Calu3 (cell line): ENCODE measurements at regions not wholly inside any gene's neighbourhood (a gene's known extent, or its start where the extent isn't known, plus 50 kb on each side); places are given as distances from the start of the nearest gene placed in this dataset.
A peak's percentile ranks its signal among the peaks of the same experiment; 100 is the strongest.

ENCODE experiments used
- BruUV-seq: library from RNA; stranded (reverse); fragments of 400-500 nt; replicated peaks from 2 replicates; lab custom pipeline; 2021; lab: Mats Ljungman, UMichigan
- CTCF ChIA-PET: fragments of 300-600 bp; sonication (Branson Sonifier 250); formaldehyde crosslinking; loops from one replicate; lab custom pipeline; 2022; ENCODE audit warnings: antibody characterized with exemption; lab: Charles Lee
- DNase-seq: peaks from one replicate; pipeline ENCODE4 v3.0.0; 2022
- H3K27ac Mint-ChIP-seq: one replicate; pipeline ENCODE4 v1.8.0; 2022; ENCODE audit warnings: mixed read lengths; ENCODE audit not compliant: unreplicated experiment
- H3K27me3 Mint-ChIP-seq: one replicate; pipeline ENCODE4 v1.8.0; 2022; ENCODE audit warnings: mixed read lengths; ENCODE audit not compliant: unreplicated experiment
- H3K36me3 Mint-ChIP-seq: one replicate; pipeline ENCODE4 v1.8.0; 2022; ENCODE audit warnings: mild to moderate bottlenecking, moderate library complexity, mixed read lengths; ENCODE audit not compliant: insufficient read depth, unreplicated experiment
- H3K4me1 Mint-ChIP-seq: one replicate; pipeline ENCODE4 v1.8.0; 2022; ENCODE audit warnings: mild to moderate bottlenecking, low read depth, mixed read lengths; ENCODE audit not compliant: unreplicated experiment
- H3K4me3 Mint-ChIP-seq: one replicate; pipeline ENCODE4 v1.8.0; 2022; ENCODE audit warnings: mild to moderate bottlenecking, low read depth, moderate library complexity, mixed read lengths; ENCODE audit not compliant: unreplicated experiment
- H3K9me3 Mint-ChIP-seq: one replicate; pipeline ENCODE4 v1.8.0; 2022; ENCODE audit warnings: low read depth, mixed read lengths; ENCODE audit not compliant: unreplicated experiment
- intact Hi-C: fragments of 100-400 bp; cut with micrococcal nuclease; formaldehyde crosslinking; loops from one replicate; pipeline ENCODE4 v1.10.0; 2022; ENCODE audit not compliant: unreplicated experiment
- TF ChIP-seq, protein P1 (sequence below): fragments of 200-600 bp; IDR thresholded peaks from one replicate; pipeline ENCODE4 v1.8.0; 2022; ENCODE audit warnings: antibody characterized with exemption; ENCODE audit not compliant: unreplicated experiment

GRCh38 chr15:100721758-100722550 lies 119.6 kb downstream of the ASB7 start:
- CTCF ChIA-PET: interaction anchor here (0.8 to 2.0 kb wide), 9 partner anchors 8 to 195 kb away, joined by 3 to 7 read pairs (median 3); no protein-coding TSS in a partner anchor
- Mint-ChIP-seq H3K36me3 (peaks cover 52% of the 10 kb centered on the region), H3K4me1 (peaks cover 78% of the 10 kb centered on the region), H3K27me3 (no peaks in the 10 kb centered on the region), H3K9me3 (peaks cover 6% of the 10 kb centered on the region), H3K4me3 (peak overlapping the region; percentile 48), H3K27ac (peak overlapping the region; percentile 97)
- BruUV-seq: no TSS peak
- DNase-seq: peak; percentile 89
- TF ChIP-seq, protein P1, sequence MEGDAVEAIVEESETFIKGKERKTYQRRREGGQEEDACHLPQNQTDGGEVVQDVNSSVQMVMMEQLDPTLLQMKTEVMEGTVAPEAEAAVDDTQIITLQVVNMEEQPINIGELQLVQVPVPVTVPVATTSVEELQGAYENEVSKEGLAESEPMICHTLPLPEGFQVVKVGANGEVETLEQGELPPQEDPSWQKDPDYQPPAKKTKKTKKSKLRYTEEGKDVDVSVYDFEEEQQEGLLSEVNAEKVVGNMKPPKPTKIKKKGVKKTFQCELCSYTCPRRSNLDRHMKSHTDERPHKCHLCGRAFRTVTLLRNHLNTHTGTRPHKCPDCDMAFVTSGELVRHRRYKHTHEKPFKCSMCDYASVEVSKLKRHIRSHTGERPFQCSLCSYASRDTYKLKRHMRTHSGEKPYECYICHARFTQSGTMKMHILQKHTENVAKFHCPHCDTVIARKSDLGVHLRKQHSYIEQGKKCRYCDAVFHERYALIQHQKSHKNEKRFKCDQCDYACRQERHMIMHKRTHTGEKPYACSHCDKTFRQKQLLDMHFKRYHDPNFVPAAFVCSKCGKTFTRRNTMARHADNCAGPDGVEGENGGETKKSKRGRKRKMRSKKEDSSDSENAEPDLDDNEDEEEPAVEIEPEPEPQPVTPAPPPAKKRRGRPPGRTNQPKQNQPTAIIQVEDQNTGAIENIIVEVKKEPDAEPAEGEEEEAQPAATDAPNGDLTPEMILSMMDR: no peak
- intact Hi-C loops: loop anchor here (1.0 to 5.0 kb wide), 6 partner anchors 9 to 285 kb away; no protein-coding TSS in a partner anchor

DNA sequence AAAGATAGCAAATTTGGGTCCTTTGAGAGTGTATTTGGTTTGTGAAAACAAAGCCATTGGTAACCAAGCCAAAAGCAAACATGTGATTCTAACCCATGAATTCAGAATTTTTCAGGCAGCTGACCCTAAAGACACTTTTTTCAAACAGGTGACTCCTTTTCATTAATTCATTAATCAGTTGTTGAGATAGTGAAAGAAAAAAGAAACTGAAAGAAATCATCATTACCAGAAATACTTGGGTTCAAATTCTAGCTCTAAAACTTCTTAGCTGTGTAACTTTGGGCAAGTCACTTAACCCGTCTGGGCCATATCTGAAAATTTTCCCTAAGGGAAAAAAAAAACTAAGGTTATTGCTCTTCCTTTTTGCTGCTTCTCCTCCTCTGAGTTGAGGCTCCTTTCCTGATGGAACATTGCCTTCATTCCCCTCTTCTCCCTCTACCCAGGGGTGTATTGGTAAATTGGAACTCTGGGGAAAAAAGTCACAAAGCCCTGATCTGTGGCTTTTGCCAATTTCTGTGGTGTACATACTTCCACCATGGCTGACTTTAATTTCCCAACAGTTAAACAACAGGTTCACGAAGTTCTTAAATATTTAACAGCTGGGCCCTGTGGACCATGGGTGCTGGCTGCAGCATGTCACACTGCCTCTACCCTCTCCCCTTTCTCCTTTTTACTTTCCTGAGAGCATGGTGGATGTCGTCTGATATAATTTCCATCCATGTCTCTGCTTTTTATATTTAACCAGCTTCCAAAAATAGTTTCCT lies 120.3 kb downstream of the ASB7 start:
- intact Hi-C loops: loop anchor here (1.0 to 5.0 kb wide), 5 partner anchors 9 to 285 kb away; no protein-coding TSS in a partner anchor
- H3K27ac Mint-ChIP-seq: peak overlapping the region; percentile 97
- no peaks in the 10 kb centered on the region for H3K27me3 Mint-ChIP-seq
- peaks cover 78% of the 10 kb centered on the region for H3K4me1 Mint-ChIP-seq
- peaks cover 6% of the 10 kb centered on the region for H3K9me3 Mint-ChIP-seq
- peak overlapping the region; percentile 48 for H3K4me3 Mint-ChIP-seq
- BruUV-seq: TSS peak; percentile 56
- no peak for DNase-seq
- CTCF ChIA-PET: interaction anchor here (1.1 to 2.0 kb wide), 4 partner anchors 9 to 195 kb away, joined by 3 to 7 read pairs (median 4); no protein-coding TSS in a partner anchor
- peaks cover 52% of the 10 kb centered on the region for H3K36me3 Mint-ChIP-seq
- TF ChIP-seq, protein P1: no peak

DNA sequence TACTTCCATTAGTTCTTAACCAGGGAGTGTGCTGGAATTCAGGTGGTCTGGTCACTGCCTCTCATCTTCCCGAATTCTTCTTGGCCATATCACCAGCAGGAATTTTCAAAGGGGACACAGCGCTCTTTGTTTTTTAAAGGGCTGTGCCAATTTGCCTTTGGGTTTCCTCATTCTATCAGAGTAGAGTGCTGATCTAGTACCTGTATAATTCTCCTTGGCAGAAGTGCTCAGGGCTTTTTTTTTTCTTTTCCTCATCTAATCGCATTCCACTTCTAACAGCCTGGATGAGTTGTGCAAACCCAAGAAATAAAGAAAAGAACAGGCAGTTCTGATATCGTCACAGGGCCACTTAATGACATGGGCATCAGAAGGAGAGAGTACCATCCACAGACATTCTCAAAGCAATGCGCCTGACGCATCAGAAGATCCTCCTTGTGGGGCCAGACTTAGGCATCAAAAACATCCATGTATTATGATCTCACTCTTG lies 121.0 kb downstream of the ASB7 start:
- DNase-seq: peak; percentile 61
- TF ChIP-seq, protein P1: no peak
- Mint-ChIP-seq H3K27ac (peak overlapping the region; percentile 97), H3K36me3 (peaks cover 47% of the 10 kb centered on the region), H3K4me1 (peaks cover 78% of the 10 kb centered on the region), H3K9me3 (peaks cover under 1% of the 10 kb centered on the region), H3K27me3 (no peaks in the 10 kb centered on the region), H3K4me3 (peak overlapping the region; percentile 48)
- BruUV-seq: no TSS peak
- CTCF ChIA-PET: interaction anchor here (1.2 to 2.0 kb wide), 2 partner anchors 149 to 155 kb away, joined by 3 to 5 read pairs; no protein-coding TSS in a partner anchor
- intact Hi-C loops: loop anchor here (2.0 to 5.0 kb wide), 4 partner anchors 51 to 284 kb away; no protein-coding TSS in a partner anchor
